ENCODE measurements at regions not wholly inside any gene's neighbourhood (a gene's known extent, or its start where the extent isn't known, plus 50 kb on each side); places are given as distances from the start of the nearest gene placed in this dataset.

DNA sequence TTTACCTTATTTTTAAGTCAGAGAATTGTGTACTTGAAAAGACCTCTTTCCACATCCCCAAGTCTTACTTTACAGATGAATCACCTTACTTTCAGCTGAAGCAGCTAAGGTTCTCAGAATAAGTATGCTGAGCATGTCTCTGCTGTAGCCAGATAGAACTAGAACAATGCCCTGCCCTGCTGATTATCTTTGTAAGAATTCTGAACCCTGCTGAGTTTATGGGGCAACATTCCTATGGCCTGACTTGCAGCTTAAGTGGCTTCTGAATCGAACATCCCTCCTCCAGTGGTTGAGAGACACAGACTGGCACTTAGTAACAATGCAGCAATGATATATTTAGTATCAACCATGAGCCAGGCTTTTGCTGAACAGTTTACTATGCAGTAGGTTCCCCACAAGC, 592.0 kb upstream of the WWC1 start:
- WGBS, 2 donors: 14 to 15% methylated on average over 1 of the region's 1 CpG
- H3K4me1 ChIP-seq (ENCODE audit: control insufficient read depth in 2 of 2, insufficient read depth in 2 of 2, low read length in 1 of 2): no peaks in the 10 kb centered on the region
- no peak overlapping the region for H3K4me3 ChIP-seq (ENCODE audit: low read depth in 1 of 2, low read length in 2 of 2)
- H3K36me3 ChIP-seq (ENCODE audit: control insufficient read depth in 2 of 2, insufficient read depth in 2 of 2, low read length in 1 of 2): no peaks in the 10 kb centered on the region
- H3K9me3 ChIP-seq (ENCODE audit: control insufficient read depth in 2 of 2, insufficient read depth in 1 of 2, low read depth in 1 of 2, low read length in 1 of 2): no peaks in the 10 kb centered on the region
- H3K27me3 ChIP-seq (ENCODE audit: control insufficient read depth in 1 of 2, insufficient read depth in 2 of 2, low read length in 2 of 2): no peaks in the 10 kb centered on the region
- H3K27ac ChIP-seq (ENCODE audit: low read depth in 2 of 2, low read length in 1 of 2): peak overlapping the region in 1 of 2 donors; percentile 67

DNA sequence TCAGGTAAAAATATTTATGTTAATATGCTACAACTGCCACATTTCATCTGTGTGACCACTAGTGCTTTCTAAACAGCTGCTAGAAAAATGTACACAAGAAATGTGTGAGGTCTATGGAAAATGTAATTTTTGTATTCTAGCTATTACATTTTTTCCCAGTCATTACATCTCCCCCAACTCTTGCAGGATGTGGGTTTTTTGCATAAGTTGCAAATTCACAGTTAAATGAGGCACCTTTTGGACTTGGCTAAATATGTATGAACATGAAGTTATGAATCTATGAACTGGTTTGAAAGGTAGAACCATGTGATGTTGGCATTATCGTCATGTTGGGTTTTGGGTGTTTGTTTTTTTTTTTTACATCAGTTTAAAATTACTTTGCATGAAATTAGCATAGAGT, 590.4 kb upstream of the WWC1 start:
- no peak overlapping the region for H3K4me3 ChIP-seq (ENCODE audit: low read depth in 1 of 2, low read length in 2 of 2)
- WGBS, 2 donors: 89 to 90% methylated on average over 1 of the region's 1 CpG
- H3K36me3 ChIP-seq (ENCODE audit: control insufficient read depth in 2 of 2, insufficient read depth in 2 of 2, low read length in 1 of 2): no peaks in the 10 kb centered on the region
- H3K27ac ChIP-seq (ENCODE audit: low read depth in 2 of 2, low read length in 1 of 2): no peak overlapping the region
- no peaks in the 10 kb centered on the region for H3K4me1 ChIP-seq (ENCODE audit: control insufficient read depth in 2 of 2, insufficient read depth in 2 of 2, low read length in 1 of 2)
- no peaks in the 10 kb centered on the region for H3K27me3 ChIP-seq (ENCODE audit: control insufficient read depth in 1 of 2, insufficient read depth in 2 of 2, low read length in 2 of 2)
- no peaks in the 10 kb centered on the region for H3K9me3 ChIP-seq (ENCODE audit: control insufficient read depth in 2 of 2, insufficient read depth in 1 of 2, low read depth in 1 of 2, low read length in 1 of 2)

DNA sequence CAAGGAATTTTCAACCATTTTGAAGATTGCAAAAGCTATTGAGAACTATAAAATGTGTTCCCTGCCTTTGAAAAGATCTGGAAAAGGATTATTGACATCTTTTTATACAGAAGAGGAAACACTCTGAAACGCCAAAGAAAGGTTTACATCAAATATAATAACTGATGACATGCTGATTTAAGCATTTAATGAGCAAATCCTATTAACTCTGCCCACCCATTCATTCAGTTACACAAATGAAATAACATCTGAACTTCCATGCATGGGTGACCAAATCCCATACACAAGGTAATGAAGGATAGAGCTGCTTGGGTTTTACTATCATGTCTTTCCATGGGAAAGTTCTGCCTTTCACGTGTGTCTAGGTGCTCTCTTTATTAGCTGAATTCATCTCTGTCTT, 589.4 kb upstream of the WWC1 start:
- Histone ChIP-seq H3K4me3 (ENCODE audit: low read depth in 1 of 2, low read length in 2 of 2) (no peak overlapping the region), H3K27me3 (ENCODE audit: control insufficient read depth in 1 of 2, insufficient read depth in 2 of 2, low read length in 2 of 2) (no peaks in the 10 kb centered on the region), H3K36me3 (ENCODE audit: control insufficient read depth in 2 of 2, insufficient read depth in 2 of 2, low read length in 1 of 2) (no peaks in the 10 kb centered on the region), H3K9me3 (ENCODE audit: control insufficient read depth in 2 of 2, insufficient read depth in 1 of 2, low read depth in 1 of 2, low read length in 1 of 2) (no peaks in the 10 kb centered on the region), H3K4me1 (ENCODE audit: control insufficient read depth in 2 of 2, insufficient read depth in 2 of 2, low read length in 1 of 2) (no peaks in the 10 kb centered on the region), H3K27ac (ENCODE audit: low read depth in 2 of 2, low read length in 1 of 2) (no peak overlapping the region)
- WGBS, 2 donors: 53 to 55% methylated on average over 2 of the region's 2 CpGs

DNA sequence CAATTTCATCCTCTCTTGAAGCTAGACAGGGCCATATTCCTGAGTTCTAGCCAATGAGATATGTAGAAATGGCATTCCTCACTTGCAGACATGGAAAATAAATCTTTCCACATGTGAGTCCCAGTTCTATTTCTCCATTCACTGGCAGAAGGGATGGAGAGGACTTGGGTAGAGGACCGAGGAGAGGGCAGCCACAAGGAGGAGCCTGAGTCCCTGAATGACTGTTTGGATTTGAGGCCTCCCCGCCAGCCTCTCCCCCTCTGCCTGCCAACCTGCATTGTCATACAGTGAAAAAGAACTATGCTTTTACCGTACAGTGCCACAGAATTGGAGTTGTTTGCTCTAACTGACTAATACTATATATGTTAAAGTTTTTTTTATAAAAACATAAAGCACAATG, 583.0 kb upstream of the WWC1 start:
- Histone ChIP-seq H3K4me3 (ENCODE audit: low read depth in 1 of 2, low read length in 2 of 2) (no peak overlapping the region), H3K27me3 (ENCODE audit: control insufficient read depth in 1 of 2, insufficient read depth in 2 of 2, low read length in 2 of 2) (no peaks in the 10 kb centered on the region), H3K27ac (ENCODE audit: low read depth in 2 of 2, low read length in 1 of 2) (no peak overlapping the region), H3K36me3 (ENCODE audit: control insufficient read depth in 2 of 2, insufficient read depth in 2 of 2, low read length in 1 of 2) (no peaks in the 10 kb centered on the region), H3K4me1 (ENCODE audit: control insufficient read depth in 2 of 2, insufficient read depth in 2 of 2, low read length in 1 of 2) (peaks cover 0 to 2% of the 10 kb centered on the region in 2 donors), H3K9me3 (ENCODE audit: control insufficient read depth in 2 of 2, insufficient read depth in 1 of 2, low read depth in 1 of 2, low read length in 1 of 2) (no peaks in the 10 kb centered on the region)
- 76 to 80% methylated on average over 3 of the region's 3 CpGs for WGBS, 2 donors

DNA sequence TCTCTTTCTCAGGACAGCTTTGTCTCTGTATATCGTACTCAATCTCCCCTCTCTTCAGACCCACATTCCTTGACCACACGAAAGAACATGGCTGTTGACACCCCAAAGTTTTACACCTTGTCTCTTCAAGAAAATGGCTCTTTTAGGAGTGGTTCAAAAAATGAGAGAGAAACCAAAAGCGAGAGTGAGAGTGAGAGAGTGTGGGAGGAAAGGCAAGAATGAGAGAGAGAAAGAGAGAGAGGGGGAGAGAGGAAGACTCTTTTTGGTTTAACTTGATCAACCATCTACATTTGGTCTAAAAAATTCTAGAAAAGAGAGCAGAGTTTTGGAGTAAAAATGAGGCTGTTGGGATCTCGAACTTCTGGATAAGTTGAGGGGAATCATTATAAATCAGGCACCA, 581.8 kb upstream of the WWC1 start:
- no peak overlapping the region for H3K4me3 ChIP-seq (ENCODE audit: low read depth in 1 of 2, low read length in 2 of 2)
- WGBS, 2 donors: 83 to 88% methylated on average over 4 of the region's 4 CpGs
- no peak overlapping the region for H3K27ac ChIP-seq (ENCODE audit: low read depth in 2 of 2, low read length in 1 of 2)
- H3K4me1 ChIP-seq (ENCODE audit: control insufficient read depth in 2 of 2, insufficient read depth in 2 of 2, low read length in 1 of 2): peaks cover 0 to 3% of the 10 kb centered on the region in 2 donors
- H3K9me3 ChIP-seq (ENCODE audit: control insufficient read depth in 2 of 2, insufficient read depth in 1 of 2, low read depth in 1 of 2, low read length in 1 of 2): no peaks in the 10 kb centered on the region
- H3K36me3 ChIP-seq (ENCODE audit: control insufficient read depth in 2 of 2, insufficient read depth in 2 of 2, low read length in 1 of 2): no peaks in the 10 kb centered on the region
- no peaks in the 10 kb centered on the region for H3K27me3 ChIP-seq (ENCODE audit: control insufficient read depth in 1 of 2, insufficient read depth in 2 of 2, low read length in 2 of 2)

DNA sequence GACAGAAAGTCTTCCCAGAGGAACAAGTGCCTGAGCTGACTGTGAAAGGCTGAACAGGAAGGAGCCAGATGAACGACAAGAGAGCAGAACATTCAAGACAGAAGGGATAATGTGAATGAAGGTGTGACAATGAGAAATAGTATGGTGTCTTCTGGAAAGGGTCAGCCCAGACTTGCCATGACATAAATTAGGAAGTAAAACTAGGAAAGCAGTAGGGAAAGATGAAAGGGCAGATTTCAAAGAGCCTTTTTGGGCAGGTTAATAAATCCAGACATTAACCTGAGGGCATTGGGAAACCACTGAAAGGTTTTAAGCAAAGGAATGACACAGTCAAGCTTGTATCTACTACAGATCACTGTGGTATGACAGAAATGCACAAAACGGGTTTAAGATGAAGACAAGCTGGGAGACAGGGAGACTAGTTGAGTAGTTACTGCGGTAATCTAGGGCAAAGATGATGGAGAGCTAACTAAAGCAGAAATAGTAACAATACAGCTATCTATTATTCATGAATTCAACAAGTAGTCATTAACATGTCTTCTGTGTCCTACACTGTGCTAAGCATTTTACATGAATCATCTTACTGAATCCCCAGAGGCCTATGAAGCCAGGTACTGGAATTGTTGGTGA, 580.9 kb upstream of the WWC1 start:
- Histone ChIP-seq H3K4me3 (ENCODE audit: low read depth in 1 of 2, low read length in 2 of 2) (no peak overlapping the region), H3K27ac (ENCODE audit: low read depth in 2 of 2, low read length in 1 of 2) (no peak overlapping the region), H3K9me3 (ENCODE audit: control insufficient read depth in 2 of 2, insufficient read depth in 1 of 2, low read depth in 1 of 2, low read length in 1 of 2) (no peaks in the 10 kb centered on the region), H3K4me1 (ENCODE audit: control insufficient read depth in 2 of 2, insufficient read depth in 2 of 2, low read length in 1 of 2) (peaks cover 0 to 3% of the 10 kb centered on the region in 2 donors), H3K36me3 (ENCODE audit: control insufficient read depth in 2 of 2, insufficient read depth in 2 of 2, low read length in 1 of 2) (no peaks in the 10 kb centered on the region), H3K27me3 (ENCODE audit: control insufficient read depth in 1 of 2, insufficient read depth in 2 of 2, low read length in 2 of 2) (no peaks in the 10 kb centered on the region)
- WGBS, 2 donors: 36 to 46% methylated on average over 3 of the region's 3 CpGs

DNA sequence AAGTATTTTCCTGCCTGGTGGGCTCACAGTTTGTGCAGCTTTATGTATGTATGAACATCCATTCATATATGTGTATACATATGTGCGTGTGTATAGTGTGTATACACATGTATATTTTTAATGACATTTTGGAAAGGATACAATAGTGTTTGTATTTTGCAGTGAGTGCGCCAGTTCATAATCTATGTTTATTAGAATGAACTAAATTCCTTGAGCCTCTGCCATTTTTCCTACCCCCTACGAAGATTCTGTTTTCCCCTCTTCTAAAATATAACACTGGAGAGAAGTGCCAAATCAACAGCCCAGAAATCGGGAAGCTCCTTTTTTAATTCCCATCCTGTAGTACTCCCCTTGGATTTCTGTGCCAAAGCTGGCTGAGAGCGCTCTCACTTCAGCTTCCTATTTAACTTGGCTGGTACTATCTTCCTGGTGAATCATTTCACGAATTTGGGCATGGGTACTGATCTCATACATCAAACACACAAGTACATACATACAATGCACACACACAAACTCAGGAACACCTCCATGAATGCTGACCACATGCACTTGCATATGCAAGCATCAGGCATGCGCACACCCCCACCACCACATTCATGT, 578.4 kb upstream of the WWC1 start:
- no peak overlapping the region for H3K27ac ChIP-seq (ENCODE audit: low read depth in 2 of 2, low read length in 1 of 2)
- 50 to 70% methylated on average over 7 of the region's 7 CpGs for WGBS, 2 donors
- no peak overlapping the region for H3K4me3 ChIP-seq (ENCODE audit: low read depth in 1 of 2, low read length in 2 of 2)
- no peaks in the 10 kb centered on the region for H3K36me3 ChIP-seq (ENCODE audit: control insufficient read depth in 2 of 2, insufficient read depth in 2 of 2, low read length in 1 of 2)
- no peaks in the 10 kb centered on the region for H3K9me3 ChIP-seq (ENCODE audit: control insufficient read depth in 2 of 2, insufficient read depth in 1 of 2, low read depth in 1 of 2, low read length in 1 of 2)
- no peaks in the 10 kb centered on the region for H3K27me3 ChIP-seq (ENCODE audit: control insufficient read depth in 1 of 2, insufficient read depth in 2 of 2, low read length in 2 of 2)
- H3K4me1 ChIP-seq (ENCODE audit: control insufficient read depth in 2 of 2, insufficient read depth in 2 of 2, low read length in 1 of 2): peaks cover 0 to 3% of the 10 kb centered on the region in 2 donors

DNA sequence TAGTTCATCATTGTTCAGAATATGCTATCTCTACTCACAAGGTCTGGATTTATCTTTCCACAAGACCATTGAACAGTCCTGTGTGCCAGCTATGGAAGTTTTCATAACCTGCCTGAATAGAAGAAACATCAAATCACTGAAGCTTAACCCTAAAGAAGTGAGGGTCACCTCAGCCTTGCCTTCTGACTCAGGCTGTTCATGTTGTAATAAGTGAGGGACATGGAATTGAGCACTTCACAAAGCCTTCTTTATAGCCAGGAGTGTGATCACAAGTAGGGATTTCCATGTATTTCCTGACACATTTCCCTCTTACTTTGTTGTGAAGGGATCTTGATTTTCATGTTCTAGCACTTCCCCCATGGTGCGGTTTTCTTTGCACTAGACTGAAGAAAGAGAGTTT, 577.5 kb upstream of the WWC1 start:
- H3K4me3 ChIP-seq (ENCODE audit: low read depth in 1 of 2, low read length in 2 of 2): no peak overlapping the region
- 78 to 90% methylated on average over 1 of the region's 1 CpG for WGBS, 2 donors
- no peaks in the 10 kb centered on the region for H3K9me3 ChIP-seq (ENCODE audit: control insufficient read depth in 2 of 2, insufficient read depth in 1 of 2, low read depth in 1 of 2, low read length in 1 of 2)
- H3K27ac ChIP-seq (ENCODE audit: low read depth in 2 of 2, low read length in 1 of 2): no peak overlapping the region
- H3K4me1 ChIP-seq (ENCODE audit: control insufficient read depth in 2 of 2, insufficient read depth in 2 of 2, low read length in 1 of 2): peaks cover 0 to 3% of the 10 kb centered on the region in 2 donors
- H3K27me3 ChIP-seq (ENCODE audit: control insufficient read depth in 1 of 2, insufficient read depth in 2 of 2, low read length in 2 of 2): no peaks in the 10 kb centered on the region
- H3K36me3 ChIP-seq (ENCODE audit: control insufficient read depth in 2 of 2, insufficient read depth in 2 of 2, low read length in 1 of 2): no peaks in the 10 kb centered on the region

DNA sequence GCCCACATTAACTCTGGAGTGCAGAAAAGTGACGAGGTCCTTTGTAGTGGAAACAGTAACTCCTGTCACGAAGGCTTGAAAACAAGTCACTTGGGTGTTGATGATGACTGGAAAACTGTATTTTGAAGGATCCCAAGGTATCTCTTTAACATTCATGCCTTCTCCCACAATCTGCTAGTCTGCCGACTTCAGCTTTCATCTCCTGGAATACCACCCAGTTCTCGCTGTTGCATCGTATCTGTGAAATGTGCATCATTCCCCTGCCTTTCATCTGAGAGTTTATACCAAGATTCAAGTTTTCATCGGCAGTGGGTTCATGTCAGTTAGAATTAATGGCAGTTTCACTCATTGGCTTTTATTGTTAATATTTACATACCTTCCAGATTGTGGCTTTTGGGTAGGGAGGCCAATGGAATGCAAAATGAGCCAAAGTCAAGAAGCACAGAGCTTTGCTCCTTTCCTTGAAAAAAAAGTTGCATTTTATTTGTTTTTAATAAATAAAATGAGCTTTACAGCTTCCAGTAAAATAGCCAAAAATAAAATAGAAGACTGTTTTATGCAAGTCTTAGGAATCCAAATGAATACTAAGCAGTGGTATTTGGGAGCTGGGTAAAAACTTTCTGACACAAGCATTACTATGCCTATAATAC, 575.2 kb upstream of the WWC1 start:
- Histone ChIP-seq H3K4me1 (ENCODE audit: control insufficient read depth in 2 of 2, insufficient read depth in 2 of 2, low read length in 1 of 2) (peaks cover 0 to 3% of the 10 kb centered on the region in 2 donors), H3K4me3 (ENCODE audit: low read depth in 1 of 2, low read length in 2 of 2) (no peak overlapping the region), H3K27ac (ENCODE audit: low read depth in 2 of 2, low read length in 1 of 2) (no peak overlapping the region), H3K27me3 (ENCODE audit: control insufficient read depth in 1 of 2, insufficient read depth in 2 of 2, low read length in 2 of 2) (no peaks in the 10 kb centered on the region), H3K36me3 (ENCODE audit: control insufficient read depth in 2 of 2, insufficient read depth in 2 of 2, low read length in 1 of 2) (no peaks in the 10 kb centered on the region), H3K9me3 (ENCODE audit: control insufficient read depth in 2 of 2, insufficient read depth in 1 of 2, low read depth in 1 of 2, low read length in 1 of 2) (no peaks in the 10 kb centered on the region)
- 78 to 79% methylated on average over 6 of the region's 6 CpGs for WGBS, 2 donors

DNA sequence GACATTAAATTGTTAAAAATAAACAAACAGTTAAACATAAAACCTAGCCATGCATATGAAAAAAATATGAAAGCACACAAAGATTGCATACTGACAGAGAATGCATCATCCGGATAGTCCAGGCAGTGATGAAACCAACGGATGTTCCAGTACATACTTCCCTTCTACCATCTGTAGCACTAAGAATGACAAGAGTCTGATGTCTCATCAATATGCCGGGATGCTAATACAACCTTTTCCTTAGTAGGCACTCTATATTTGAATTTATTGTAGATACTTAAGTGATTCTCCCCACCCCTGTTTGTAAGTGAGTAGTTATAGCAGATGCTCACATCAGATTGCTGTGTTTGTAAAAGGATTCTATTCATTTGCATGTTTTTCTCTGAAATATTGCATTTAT, 571.2 kb upstream of the WWC1 start:
- Histone ChIP-seq H3K9me3 (ENCODE audit: control insufficient read depth in 2 of 2, insufficient read depth in 1 of 2, low read depth in 1 of 2, low read length in 1 of 2) (no peaks in the 10 kb centered on the region), H3K27ac (ENCODE audit: low read depth in 2 of 2, low read length in 1 of 2) (no peak overlapping the region), H3K4me3 (ENCODE audit: low read depth in 1 of 2, low read length in 2 of 2) (no peak overlapping the region), H3K27me3 (ENCODE audit: control insufficient read depth in 1 of 2, insufficient read depth in 2 of 2, low read length in 2 of 2) (no peaks in the 10 kb centered on the region), H3K4me1 (ENCODE audit: control insufficient read depth in 2 of 2, insufficient read depth in 2 of 2, low read length in 1 of 2) (no peaks in the 10 kb centered on the region), H3K36me3 (ENCODE audit: control insufficient read depth in 2 of 2, insufficient read depth in 2 of 2, low read length in 1 of 2) (no peaks in the 10 kb centered on the region)
- 75 to 77% methylated on average over 3 of the region's 3 CpGs for WGBS, 2 donors
